H1 (cell line): ENCODE measurements at regions not wholly inside any gene's neighbourhood (a gene's known extent, or its start where the extent isn't known, plus 50 kb on each side); places are given as distances from the start of the nearest gene placed in this dataset.

Source experiments
- CTCF ChIA-PET: fragments of 300-600 bp; sonication (Branson Sonifier 250); formaldehyde crosslinking; loops from one replicate; lab custom pipeline; 2021; ENCODE audit not compliant: partially characterized antibody; lab: Charles Lee
- POLR2A ChIA-PET: fragments of 300-600 bp; sonication (Branson Sonifier 250); formaldehyde crosslinking; loops from one replicate; lab custom pipeline; 2021; ENCODE audit warnings: inconsistent platforms; ENCODE audit not compliant: partially characterized antibody; lab: Charles Lee
- DNase-seq, 2 experiments: peaks; one replicate each; pipeline versions ENCODE4 v3.0.0 to v3.0.0-alpha.2; 2010 to 2022; ENCODE audit warnings: low spot score in 2 of 2, low read depth in 1 of 2, mixed read lengths in 1 of 2
- FAIRE-seq: peaks from 2 replicates; lab custom pipeline; 2011; peaks lifted over from hg19 to GRCh38; lab: Jason Lieb, UNC
- H2AFZ ChIP-seq: 2 replicates; pipeline ENCODE4 v1.8.1; 2012; ENCODE audit warnings: low read length, inconsistent platforms
- H2AK5ac ChIP-seq: 2 replicates; pipeline ENCODE4 v1.6.1; 2013; ENCODE audit warnings: low read depth, low read length
- H2BK120ac ChIP-seq: replicated peaks from 2 replicates; pipeline ENCODE3; 2013; ENCODE audit warnings: low read depth, low read length, inconsistent platforms
- H2BK12ac ChIP-seq: 2 replicates; pipeline ENCODE4 v1.6.1; 2013; ENCODE audit warnings: low read depth, low read length
- H2BK15ac ChIP-seq: 2 replicates; pipeline ENCODE4 v1.6.1; 2013; ENCODE audit warnings: low read length
- H2BK20ac ChIP-seq: 2 replicates; pipeline ENCODE4 v1.6.1; 2013; ENCODE audit warnings: low read length
- H2BK5ac ChIP-seq: 2 replicates; pipeline ENCODE4 v1.6.1; 2013; ENCODE audit warnings: low read depth, low read length
- H3K14ac ChIP-seq: 2 replicates; pipeline ENCODE4 v1.6.1; 2013; ENCODE audit warnings: inconsistent platforms; ENCODE audit not compliant: insufficient read length
- H3K18ac ChIP-seq: 2 replicates; pipeline ENCODE4 v1.6.1; 2013; ENCODE audit warnings: low read length; ENCODE audit errors: extremely low read depth
- H3K23ac ChIP-seq: 2 replicates; pipeline ENCODE4 v1.6.1; 2013; ENCODE audit warnings: inconsistent platforms; ENCODE audit not compliant: insufficient read length
- H3K23me2 ChIP-seq: 2 replicates; pipeline ENCODE4 v1.6.1; 2013; ENCODE audit warnings: low read depth, low read length
- H3K27ac ChIP-seq: 2 replicates; pipeline ENCODE4 v1.6.1; 2011; ENCODE audit warnings: low read depth, low read length, inconsistent platforms
- H3K27me3 ChIP-seq, 4 experiments: replicated peaks in 1 of 4; 1 replicate in 1 of 4; 2 replicates in 3 of 4; pipeline versions ENCODE4 v1.6.1 to v1.8.1; 2011 to 2013; ENCODE audit warnings: low read length in 3 of 4, mild to moderate bottlenecking in 3 of 4, inconsistent platforms in 2 of 4, mixed read lengths in 2 of 4, moderate library complexity in 1 of 4; ENCODE audit not compliant: control insufficient read depth in 3 of 4, insufficient read depth in 3 of 4; ENCODE audit errors: extremely low read depth in 1 of 4
- H3K36me3 ChIP-seq, 4 experiments: 2 replicates each; pipeline versions ENCODE4 v1.6.1 to v1.8.1; 2011 to 2013; ENCODE audit warnings: mild to moderate bottlenecking in 4 of 4, low read length in 3 of 4, moderate library complexity in 2 of 4, control low read depth in 1 of 4, inconsistent platforms in 1 of 4; ENCODE audit not compliant: insufficient read depth in 4 of 4, control insufficient read depth in 2 of 4
- H3K4ac ChIP-seq: replicated peaks from 2 replicates; pipeline ENCODE3; 2013; ENCODE audit warnings: low read length, low read depth, mixed read lengths, inconsistent platforms; ENCODE audit not compliant: insufficient read length
- H3K4me1 ChIP-seq, 4 experiments: replicated peaks in 1 of 4; 1 replicate in 1 of 4; 2 replicates in 3 of 4; pipeline versions ENCODE4 v1.6.1 to v1.8.1; 2011 to 2013; ENCODE audit warnings: low read length in 3 of 4, inconsistent platforms in 2 of 4, mixed read lengths in 1 of 4; ENCODE audit not compliant: insufficient read depth in 4 of 4, control insufficient read depth in 3 of 4
- H3K4me2 ChIP-seq, 2 experiments: 2 replicates each; pipeline versions ENCODE4 v1.6.1 to v1.8.1; 2011 to 2013; ENCODE audit warnings: low read depth in 2 of 2, low read length in 2 of 2, control low read depth in 1 of 2, inconsistent platforms in 1 of 2, mild to moderate bottlenecking in 1 of 2; ENCODE audit not compliant: insufficient read depth in 1 of 2
- H3K4me3 ChIP-seq, 4 experiments: fragments of 200-600, 300-600 bp in 1 of 4; sonication (generic), shearing (Covaris generic), sonication (Bioruptor Twin) in 1 of 4; 2 replicates each; pipeline versions ENCODE4 v1.5.1 to v1.8.1; 2011 to 2016; ENCODE audit warnings: low read length in 4 of 4, low read depth in 3 of 4, control low read depth in 2 of 4, inconsistent platforms in 2 of 4, mild to moderate bottlenecking in 2 of 4, mixed read lengths in 1 of 4, moderate library complexity in 1 of 4; ENCODE audit not compliant: insufficient read depth in 2 of 4; ENCODE audit errors: extremely low read depth in 1 of 4
- H3K56ac ChIP-seq: replicated peaks from 2 replicates; pipeline ENCODE3; 2013; ENCODE audit warnings: low read depth, mild to moderate bottlenecking, mixed read lengths, low read length, inconsistent platforms; ENCODE audit not compliant: insufficient read length
- H3K79me1 ChIP-seq: 2 replicates; pipeline ENCODE4 v1.6.1; 2013; ENCODE audit warnings: low read depth, low read length, control low read depth
- H3K79me2 ChIP-seq, 2 experiments: 2 replicates each; pipeline versions ENCODE4 v1.6.1 to v1.8.1; 2012 to 2013; ENCODE audit warnings: low read length in 2 of 2, mild to moderate bottlenecking in 2 of 2, inconsistent platforms in 1 of 2; ENCODE audit not compliant: insufficient read depth in 2 of 2, control insufficient read depth in 1 of 2
- H3K9ac ChIP-seq, 4 experiments: replicated peaks in 1 of 4; 1 replicate in 1 of 4; 2 replicates in 3 of 4; pipeline versions ENCODE4 v1.6.1 to v1.8.1; 2011 to 2013; ENCODE audit warnings: low read depth in 3 of 4, low read length in 3 of 4, control low read depth in 2 of 4, mild to moderate bottlenecking in 2 of 4, moderate library complexity in 2 of 4, inconsistent platforms in 1 of 4; ENCODE audit errors: extremely low read depth in 1 of 4
- H3K9me3 ChIP-seq, 2 experiments: 2 replicates each; pipeline versions ENCODE4 v1.6.1 to v1.8.1; 2012 to 2013; ENCODE audit warnings: mild to moderate bottlenecking in 2 of 2, moderate library complexity in 2 of 2, control low read depth in 1 of 2, inconsistent platforms in 1 of 2, low read depth in 1 of 2, low read length in 1 of 2, mixed read lengths in 1 of 2; ENCODE audit not compliant: insufficient read depth in 2 of 2
- H4K20me1 ChIP-seq, 2 experiments: replicated peaks in 1 of 2; 2 replicates each; pipeline versions ENCODE3 to v1.8.1; 2011 to 2013; ENCODE audit warnings: inconsistent platforms in 2 of 2, low read length in 2 of 2, mild to moderate bottlenecking in 1 of 2; ENCODE audit not compliant: insufficient read depth in 2 of 2, control insufficient read depth in 1 of 2
- H4K5ac ChIP-seq: 2 replicates; pipeline ENCODE4 v1.6.1; 2013; ENCODE audit warnings: low read length, low read depth, mixed read lengths, inconsistent platforms; ENCODE audit not compliant: insufficient read length
- H4K8ac ChIP-seq: 2 replicates; pipeline ENCODE4 v1.8.0; 2013; ENCODE audit warnings: mild to moderate bottlenecking, moderate library complexity, low read length, inconsistent platforms; ENCODE audit not compliant: insufficient read depth; ENCODE audit errors: extremely low read depth
- H4K91ac ChIP-seq: replicated peaks from 2 replicates; pipeline ENCODE3; 2013; ENCODE audit warnings: low read length, mixed read lengths, inconsistent platforms; ENCODE audit not compliant: insufficient read length
- WGBS, 2 experiments: shearing (Covaris generic) in 1 of 2; methylation state at CpG; one replicate each; pipeline versions ENCODE4 v1.1.6 to v1.1.7; 2013 to 2015; ENCODE audit warnings: low lambda C conversion rate in 2 of 2, mixed read lengths in 2 of 2, inconsistent platforms in 1 of 2, low coverage in 1 of 2, missing lambda C conversion rate in 1 of 2; ENCODE audit not compliant: insufficient replicate concordance in 2 of 2, insufficient coverage in 1 of 2, insufficient read length in 1 of 2; ENCODE audit errors: extremely low coverage in 1 of 2, missing lambda C conversion rate in 1 of 2; 5-methylcytosine and 5-hydroxymethylcytosine counted together
- TF ChIP-seq, protein P1 (sequence below): fragments of 300-600 bp; sonication (generic); IDR thresholded peaks from 2 replicates; pipeline ENCODE4 v1.7.1; 2012; ENCODE audit warnings: low read length, moderate library complexity, mild to moderate bottlenecking, inconsistent platforms; ENCODE audit not compliant: insufficient replicate concordance

DNA sequence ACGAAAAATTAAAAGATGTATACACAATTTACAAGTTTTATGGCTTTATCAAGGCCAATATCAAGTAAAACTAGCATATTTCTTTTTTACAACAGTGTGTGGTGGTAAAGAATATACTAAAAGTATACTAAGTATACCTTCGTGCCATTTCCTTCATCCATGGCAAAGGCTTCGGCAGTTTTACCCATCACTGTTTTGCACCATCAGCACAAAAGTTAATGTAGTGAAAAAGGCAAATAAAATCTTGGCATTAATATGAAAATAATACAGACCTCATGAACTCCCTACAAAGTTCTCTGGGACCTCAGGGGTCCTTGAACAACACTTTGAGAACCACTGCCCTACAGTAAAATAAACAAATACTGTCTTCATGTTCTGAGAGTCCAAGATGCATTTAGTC is 312.3 kb upstream of the NREP start:
- peaks cover 0 to 6% (median 2%) of the 10 kb centered on the region in 4 experiments; a peak in 3 of 7 replicates for H3K4me1 ChIP-seq
- no peak overlapping the region for H3K4me3 ChIP-seq
- no peak overlapping the region for H4K8ac ChIP-seq
- H4K5ac ChIP-seq = no peak overlapping the region
- no peak overlapping the region for H2BK12ac ChIP-seq
- H2AK5ac ChIP-seq = no peak overlapping the region
- H2BK15ac ChIP-seq = no peak overlapping the region
- 0 out of 2 replicates have a peak overlapping the region, but pooled peaks have one; percentile 52 for H2AFZ ChIP-seq
- H3K23me2 ChIP-seq = no peaks in the 10 kb centered on the region
- no peak overlapping the region for H3K14ac ChIP-seq
- H2BK5ac ChIP-seq = no peak overlapping the region
- POLR2A ChIA-PET = no interaction called here
- H2BK120ac ChIP-seq = no peak overlapping the region
- H3K9me3 ChIP-seq = no peaks in the 10 kb centered on the region
- H3K4ac ChIP-seq = no peak overlapping the region
- no peak overlapping the region for H3K56ac ChIP-seq
- CTCF ChIA-PET = no interaction called here
- 93% methylated on average over 3 of the region's 3 CpGs; no CpG with 5 or more reads in 1 of the 2 experiments for whole genome bisulfite sequencing, 2 experiments
- H3K9ac ChIP-seq = no peak overlapping the region
- DNase-seq = no peak
- H3K27ac ChIP-seq = no peak overlapping the region
- H3K36me3 ChIP-seq = no peaks in the 10 kb centered on the region
- no peaks in the 10 kb centered on the region for H4K20me1 ChIP-seq
- no peaks in the 10 kb centered on the region for H3K79me1 ChIP-seq
- H3K27me3 ChIP-seq = no peaks in the 10 kb centered on the region
- H3K23ac ChIP-seq = no peak overlapping the region
- H2BK20ac ChIP-seq = no peak overlapping the region
- H3K4me2 ChIP-seq = no peak overlapping the region
- no peak for FAIRE-seq
- no peaks in the 10 kb centered on the region for H3K79me2 ChIP-seq
- no peak overlapping the region for H4K91ac ChIP-seq
- no peak overlapping the region for H3K18ac ChIP-seq
- TF ChIP-seq, protein P1, sequence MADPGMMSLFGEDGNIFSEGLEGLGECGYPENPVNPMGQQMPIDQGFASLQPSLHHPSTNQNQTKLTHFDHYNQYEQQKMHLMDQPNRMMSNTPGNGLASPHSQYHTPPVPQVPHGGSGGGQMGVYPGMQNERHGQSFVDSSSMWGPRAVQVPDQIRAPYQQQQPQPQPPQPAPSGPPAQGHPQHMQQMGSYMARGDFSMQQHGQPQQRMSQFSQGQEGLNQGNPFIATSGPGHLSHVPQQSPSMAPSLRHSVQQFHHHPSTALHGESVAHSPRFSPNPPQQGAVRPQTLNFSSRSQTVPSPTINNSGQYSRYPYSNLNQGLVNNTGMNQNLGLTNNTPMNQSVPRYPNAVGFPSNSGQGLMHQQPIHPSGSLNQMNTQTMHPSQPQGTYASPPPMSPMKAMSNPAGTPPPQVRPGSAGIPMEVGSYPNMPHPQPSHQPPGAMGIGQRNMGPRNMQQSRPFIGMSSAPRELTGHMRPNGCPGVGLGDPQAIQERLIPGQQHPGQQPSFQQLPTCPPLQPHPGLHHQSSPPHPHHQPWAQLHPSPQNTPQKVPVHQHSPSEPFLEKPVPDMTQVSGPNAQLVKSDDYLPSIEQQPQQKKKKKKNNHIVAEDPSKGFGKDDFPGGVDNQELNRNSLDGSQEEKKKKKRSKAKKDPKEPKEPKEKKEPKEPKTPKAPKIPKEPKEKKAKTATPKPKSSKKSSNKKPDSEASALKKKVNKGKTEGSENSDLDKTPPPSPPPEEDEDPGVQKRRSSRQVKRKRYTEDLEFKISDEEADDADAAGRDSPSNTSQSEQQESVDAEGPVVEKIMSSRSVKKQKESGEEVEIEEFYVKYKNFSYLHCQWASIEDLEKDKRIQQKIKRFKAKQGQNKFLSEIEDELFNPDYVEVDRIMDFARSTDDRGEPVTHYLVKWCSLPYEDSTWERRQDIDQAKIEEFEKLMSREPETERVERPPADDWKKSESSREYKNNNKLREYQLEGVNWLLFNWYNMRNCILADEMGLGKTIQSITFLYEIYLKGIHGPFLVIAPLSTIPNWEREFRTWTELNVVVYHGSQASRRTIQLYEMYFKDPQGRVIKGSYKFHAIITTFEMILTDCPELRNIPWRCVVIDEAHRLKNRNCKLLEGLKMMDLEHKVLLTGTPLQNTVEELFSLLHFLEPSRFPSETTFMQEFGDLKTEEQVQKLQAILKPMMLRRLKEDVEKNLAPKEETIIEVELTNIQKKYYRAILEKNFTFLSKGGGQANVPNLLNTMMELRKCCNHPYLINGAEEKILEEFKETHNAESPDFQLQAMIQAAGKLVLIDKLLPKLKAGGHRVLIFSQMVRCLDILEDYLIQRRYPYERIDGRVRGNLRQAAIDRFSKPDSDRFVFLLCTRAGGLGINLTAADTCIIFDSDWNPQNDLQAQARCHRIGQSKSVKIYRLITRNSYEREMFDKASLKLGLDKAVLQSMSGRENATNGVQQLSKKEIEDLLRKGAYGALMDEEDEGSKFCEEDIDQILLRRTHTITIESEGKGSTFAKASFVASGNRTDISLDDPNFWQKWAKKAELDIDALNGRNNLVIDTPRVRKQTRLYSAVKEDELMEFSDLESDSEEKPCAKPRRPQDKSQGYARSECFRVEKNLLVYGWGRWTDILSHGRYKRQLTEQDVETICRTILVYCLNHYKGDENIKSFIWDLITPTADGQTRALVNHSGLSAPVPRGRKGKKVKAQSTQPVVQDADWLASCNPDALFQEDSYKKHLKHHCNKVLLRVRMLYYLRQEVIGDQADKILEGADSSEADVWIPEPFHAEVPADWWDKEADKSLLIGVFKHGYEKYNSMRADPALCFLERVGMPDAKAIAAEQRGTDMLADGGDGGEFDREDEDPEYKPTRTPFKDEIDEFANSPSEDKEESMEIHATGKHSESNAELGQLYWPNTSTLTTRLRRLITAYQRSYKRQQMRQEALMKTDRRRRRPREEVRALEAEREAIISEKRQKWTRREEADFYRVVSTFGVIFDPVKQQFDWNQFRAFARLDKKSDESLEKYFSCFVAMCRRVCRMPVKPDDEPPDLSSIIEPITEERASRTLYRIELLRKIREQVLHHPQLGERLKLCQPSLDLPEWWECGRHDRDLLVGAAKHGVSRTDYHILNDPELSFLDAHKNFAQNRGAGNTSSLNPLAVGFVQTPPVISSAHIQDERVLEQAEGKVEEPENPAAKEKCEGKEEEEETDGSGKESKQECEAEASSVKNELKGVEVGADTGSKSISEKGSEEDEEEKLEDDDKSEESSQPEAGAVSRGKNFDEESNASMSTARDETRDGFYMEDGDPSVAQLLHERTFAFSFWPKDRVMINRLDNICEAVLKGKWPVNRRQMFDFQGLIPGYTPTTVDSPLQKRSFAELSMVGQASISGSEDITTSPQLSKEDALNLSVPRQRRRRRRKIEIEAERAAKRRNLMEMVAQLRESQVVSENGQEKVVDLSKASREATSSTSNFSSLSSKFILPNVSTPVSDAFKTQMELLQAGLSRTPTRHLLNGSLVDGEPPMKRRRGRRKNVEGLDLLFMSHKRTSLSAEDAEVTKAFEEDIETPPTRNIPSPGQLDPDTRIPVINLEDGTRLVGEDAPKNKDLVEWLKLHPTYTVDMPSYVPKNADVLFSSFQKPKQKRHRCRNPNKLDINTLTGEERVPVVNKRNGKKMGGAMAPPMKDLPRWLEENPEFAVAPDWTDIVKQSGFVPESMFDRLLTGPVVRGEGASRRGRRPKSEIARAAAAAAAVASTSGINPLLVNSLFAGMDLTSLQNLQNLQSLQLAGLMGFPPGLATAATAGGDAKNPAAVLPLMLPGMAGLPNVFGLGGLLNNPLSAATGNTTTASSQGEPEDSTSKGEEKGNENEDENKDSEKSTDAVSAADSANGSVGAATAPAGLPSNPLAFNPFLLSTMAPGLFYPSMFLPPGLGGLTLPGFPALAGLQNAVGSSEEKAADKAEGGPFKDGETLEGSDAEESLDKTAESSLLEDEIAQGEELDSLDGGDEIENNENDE = no peak
